NCI-H526 treated with DMSO at 0.1 percent for 48 hours (cell line): ENCODE measurements at regions not wholly inside any gene's neighbourhood (a gene's known extent, or its start where the extent isn't known, plus 50 kb on each side); places are given as distances from the start of the nearest gene placed in this dataset.
A peak's percentile ranks its signal among the peaks of the same experiment; 100 is the strongest.
"Not testable (repeated sequence)": the region's sequence is repeated elsewhere in the genome, so short reads cannot be mapped to it uniquely, and the experiment has no call there.

ENCODE experiments used
- DNase-seq: peaks from one replicate; lab custom pipeline; 2025; lab: John Stamatoyannopoulos, UW

DNA sequence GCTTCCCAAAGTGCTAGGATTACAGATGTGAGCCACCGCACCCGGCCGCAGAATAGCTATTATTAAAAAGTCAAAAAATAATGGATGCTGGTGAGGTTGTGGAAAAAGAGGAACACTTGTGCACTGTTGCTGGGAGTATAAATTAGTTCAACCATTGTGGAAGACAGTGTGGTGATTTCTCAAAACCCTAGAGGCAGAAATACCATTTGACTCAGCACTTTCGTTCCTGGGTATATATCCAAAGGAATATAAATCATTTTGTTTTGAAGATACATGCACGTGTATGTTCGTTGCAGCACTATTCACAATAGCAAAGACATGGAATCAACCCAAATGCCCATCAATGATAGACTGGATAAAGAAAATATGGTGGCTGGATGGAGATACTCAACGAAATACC is 132.1 kb upstream of the MED13 start:
- not testable (repeated sequence) for DNase-seq

- not testable (repeated sequence) for DNase-seq
These were observed 131.5 kb upstream of the MED13 start for GRCh38 chr17:62196587-62196986.

- no peak for DNase-seq
These were observed 129.3 kb upstream of the MED13 start for GRCh38 chr17:62194401-62194800.

GRCh38 chr17:62193249-62193648 is 128.2 kb upstream of the MED13 start:
- no peak for DNase-seq

- DNase-seq, result no peak
These were observed 126.6 kb upstream of the MED13 start for GRCh38 chr17:62191390-62192361.

- DNase-seq, result peak; percentile 6
These were observed 124.3 kb upstream of the MED13 start for GRCh38 chr17:62189377-62189776.

DNA sequence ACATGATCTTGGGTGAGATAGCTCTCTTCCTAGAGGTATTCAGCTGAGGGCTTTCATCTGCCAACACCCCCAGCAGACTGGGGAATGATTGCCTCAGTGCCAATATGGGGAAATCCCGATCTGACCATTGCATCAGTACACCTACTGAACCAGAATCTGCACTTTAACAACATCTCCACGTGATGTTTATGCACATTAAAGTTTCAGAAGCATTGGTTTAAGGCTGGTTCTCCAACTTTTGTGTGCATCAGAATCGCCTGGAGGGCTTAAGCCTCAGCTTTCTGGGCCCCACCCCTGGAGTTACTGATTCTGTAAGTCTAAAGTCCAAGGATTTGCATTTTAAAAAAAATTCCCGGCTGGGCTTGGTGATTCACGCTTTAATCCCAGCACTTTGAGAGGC is 123.6 kb upstream of the MED13 start:
- peak; percentile 53 for DNase-seq

DNA sequence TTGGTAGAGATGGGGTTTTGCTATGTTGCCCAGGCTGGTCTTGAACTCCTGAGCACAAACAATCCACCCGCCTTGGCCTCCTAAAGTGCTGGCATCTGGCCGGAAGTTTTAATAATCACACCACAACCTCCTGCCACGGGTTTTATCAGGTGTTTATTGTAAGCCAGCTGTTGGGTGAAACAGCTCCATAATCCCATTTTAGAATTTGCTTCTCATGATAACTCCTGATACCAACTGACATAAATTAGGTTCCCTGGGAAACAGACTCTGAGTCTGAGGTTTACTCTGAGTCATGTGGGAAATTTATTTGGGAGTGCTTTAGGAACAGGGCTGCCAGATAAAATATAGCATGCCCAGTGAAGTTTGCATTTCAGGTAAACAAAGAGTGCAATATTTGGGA is 122.6 kb upstream of the MED13 start:
- no peak for DNase-seq

- DNase-seq, result no peak
These were observed 121.8 kb upstream of the MED13 start for GRCh38 chr17:62186841-62187240.

- no peak for DNase-seq
These were observed 115.7 kb upstream of the MED13 start for GRCh38 chr17:62180772-62181171.

- DNase-seq, result no peak
These were observed 114.6 kb upstream of the MED13 start for GRCh38 chr17:62179525-62180161.

DNA sequence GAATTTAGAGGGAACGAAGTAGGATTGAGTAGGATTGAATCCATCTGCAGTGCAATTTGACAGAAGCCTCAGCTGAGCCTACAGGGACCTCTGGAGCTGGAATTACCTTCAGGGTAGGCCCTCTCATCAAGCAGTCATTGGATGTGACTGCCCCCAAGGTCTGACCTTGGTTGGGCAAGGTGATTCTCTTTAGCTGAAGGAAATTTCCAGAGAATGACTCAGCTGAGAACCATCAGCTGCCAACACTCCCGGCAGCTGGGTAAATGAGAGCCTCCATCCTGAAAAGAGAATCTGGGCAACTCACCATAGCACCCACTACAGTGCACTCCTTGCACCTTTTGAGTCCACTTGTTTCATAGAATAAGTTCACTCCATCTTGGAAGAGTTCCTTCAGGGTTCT is 113.5 kb upstream of the MED13 start:
- no peak for DNase-seq

- no peak for DNase-seq
These were observed 107.6 kb upstream of the MED13 start for GRCh38 chr17:62172492-62173291.

DNA sequence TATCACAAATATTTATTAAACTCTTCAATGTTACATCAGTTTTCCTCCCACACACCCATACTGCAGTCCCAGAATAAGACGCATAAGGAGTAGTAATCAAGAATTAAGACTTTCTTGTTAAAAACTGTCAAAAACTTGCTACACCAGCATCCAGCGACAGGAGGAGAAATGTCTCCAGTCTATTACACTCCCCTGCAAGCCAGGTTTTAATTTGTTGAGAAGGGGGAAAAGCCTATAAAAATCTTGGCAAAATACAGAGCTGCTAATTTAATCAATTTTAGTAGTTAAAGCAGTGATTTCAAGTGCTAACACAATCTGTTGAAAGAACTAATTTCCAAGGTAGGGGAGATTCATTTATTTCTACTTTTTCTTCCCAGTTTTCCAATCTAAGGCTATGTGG is 102.0 kb upstream of the MED13 start:
- DNase-seq, result no peak

DNA sequence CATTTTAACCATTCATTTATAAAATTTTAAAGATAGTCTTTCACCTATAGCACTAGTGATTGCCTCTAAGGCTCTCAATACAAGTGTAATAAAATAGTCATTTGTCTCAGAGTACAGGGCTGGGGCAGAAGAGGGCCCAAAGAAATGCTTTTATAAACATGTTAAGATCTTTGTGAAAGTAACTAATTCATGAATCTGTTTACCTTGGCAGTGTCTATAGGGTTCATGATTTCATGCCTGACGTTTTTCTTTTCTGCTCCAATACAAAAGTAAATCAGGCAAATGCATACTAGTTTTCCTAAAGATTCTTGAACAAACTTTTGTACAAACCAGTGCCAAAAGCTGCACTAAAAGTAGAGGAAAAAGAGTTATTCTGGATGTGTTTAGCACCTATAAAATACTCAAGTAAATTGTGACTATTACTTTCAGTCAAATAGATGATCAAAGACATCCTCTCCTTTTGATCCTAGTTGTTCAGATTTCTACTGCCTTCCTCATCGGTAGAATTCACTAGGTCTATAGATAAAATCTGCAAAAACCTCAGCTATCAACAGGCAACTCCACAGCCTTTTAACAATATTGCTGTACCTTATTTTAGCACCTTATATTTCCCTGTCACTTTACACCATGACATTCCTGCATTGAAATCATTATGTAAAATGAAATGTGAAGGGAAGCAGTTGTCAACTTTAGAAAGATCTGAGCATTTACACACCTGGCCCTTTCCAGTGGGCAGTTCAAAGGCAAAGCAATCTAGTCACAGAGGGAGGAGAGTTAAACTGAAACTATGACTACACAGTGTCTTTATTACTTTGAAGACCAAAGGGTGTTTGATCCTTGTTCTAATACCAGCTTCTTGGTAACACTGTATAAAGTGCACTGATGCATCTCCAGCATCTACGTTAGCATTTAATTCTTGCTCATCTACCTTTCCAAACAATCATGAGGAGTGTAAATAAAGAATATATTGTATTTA is 100.0 kb upstream of the MED13 start:
- no peak for DNase-seq

DNA sequence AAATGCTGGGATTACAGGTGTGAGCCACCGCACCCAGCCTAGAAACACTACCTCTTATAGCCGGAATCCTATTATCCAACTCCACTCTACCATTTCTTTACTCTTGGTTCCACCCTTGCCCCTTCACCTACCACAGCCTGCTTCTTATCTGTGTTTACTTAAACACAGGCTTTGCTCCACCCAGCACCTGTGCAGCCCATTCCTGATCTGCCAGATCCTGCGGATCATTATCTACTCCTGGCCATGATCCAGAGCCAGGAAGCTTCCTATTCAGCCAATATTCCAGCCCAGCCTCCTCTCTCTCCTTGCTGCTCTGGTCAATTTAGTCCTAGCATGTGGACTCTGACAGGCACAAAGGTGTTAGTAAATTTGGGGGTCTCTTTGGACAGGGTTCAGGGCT is 98.8 kb upstream of the MED13 start:
- no peak for DNase-seq

- no peak for DNase-seq
These were observed 97.8 kb upstream of the MED13 start for GRCh38 chr17:62162898-62163297.

GRCh38 chr17:62161405-62162148 is 96.5 kb upstream of the MED13 start:
- no peak for DNase-seq

- DNase-seq, result no peak
These were observed 95.7 kb upstream of the MED13 start for GRCh38 chr17:62160816-62161215.

DNA sequence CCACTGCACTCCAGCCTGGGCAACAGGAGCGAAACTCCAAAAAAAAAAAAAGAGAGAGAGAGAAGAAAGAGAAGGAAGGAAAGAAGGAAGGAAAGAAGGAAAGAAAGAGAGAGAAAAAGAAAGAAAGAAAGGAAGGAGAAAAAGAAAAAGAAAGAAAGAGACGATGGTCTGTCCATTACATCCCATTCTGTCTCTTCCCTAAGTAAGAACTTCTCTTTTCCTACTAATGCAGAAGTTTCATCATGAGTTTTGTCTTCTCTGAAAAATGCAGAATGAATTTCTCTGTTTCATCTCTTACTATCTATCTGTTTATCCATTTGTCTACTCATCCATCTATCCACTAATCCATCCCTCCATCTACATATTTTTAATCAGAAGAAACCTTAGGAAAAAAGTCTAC is 94.9 kb upstream of the MED13 start:
- DNase-seq, result no peak

DNA sequence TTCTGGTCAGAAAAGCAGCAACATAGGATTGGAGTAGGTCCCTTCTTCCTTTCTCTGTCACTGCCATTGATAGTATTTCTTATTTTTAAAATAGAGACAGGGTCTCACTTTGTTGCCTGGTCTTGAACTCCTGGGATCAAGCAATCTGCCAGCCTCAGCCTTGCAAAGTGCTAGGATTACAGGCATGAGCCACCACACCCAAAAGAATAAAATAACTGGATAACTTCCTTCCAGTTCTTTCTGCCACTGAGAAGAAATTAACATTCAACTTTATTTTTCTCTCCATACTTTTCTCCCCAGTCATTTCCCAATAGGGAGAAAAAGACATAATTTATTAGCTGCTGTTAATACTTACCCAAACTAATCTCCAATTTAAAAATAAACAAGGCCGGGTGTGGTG is 91.9 kb upstream of the MED13 start:
- DNase-seq, result no peak
